GM21515 (cell line): ENCODE measurements at regions not wholly inside any gene's neighbourhood (a gene's known extent, or its start where the extent isn't known, plus 50 kb on each side); places are given as distances from the start of the nearest gene placed in this dataset.

Source experiments
- ATAC-seq: cut with Tn5 transposase; IDR thresholded peaks from one replicate; pipeline ENCODE4 v1.9.1; 2021; ENCODE audit not compliant: unreplicated experiment

DNA sequence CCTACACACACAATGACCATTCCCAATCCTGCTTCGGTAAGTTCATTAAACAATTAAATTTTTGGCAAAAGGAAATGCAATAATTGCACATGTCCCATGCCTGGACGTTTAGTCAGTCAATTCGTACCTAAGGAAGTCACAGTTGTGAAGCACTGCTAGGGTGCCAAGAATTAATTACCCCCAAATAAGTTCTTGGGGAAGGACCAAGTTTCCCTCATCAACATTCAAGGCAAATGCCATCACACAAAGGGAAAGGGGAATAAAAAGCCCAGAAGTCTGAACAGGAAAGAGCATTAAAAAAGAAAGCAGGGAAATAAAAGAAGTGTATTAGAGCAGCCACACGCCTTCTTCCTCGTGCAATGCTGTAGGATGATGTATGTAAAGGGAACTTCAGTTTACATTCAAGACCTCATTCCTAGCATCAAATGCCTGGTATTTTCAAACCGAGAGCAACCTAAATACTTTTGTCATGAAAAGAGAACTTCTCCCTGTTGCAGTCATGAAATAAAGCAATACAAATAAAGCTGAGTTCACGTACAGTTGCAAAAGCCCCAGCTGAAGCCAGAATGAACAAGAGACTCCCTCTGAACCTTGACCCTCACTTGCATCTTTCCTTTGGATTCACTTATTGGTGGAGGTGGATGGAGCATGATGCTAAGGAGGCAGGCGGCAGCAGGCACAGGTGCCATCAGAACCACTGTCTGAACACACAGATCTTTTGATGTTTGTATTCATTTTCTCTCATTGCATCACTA lies 124.0 kb upstream of the PPARGC1A start:
- no peak for ATAC-seq

DNA sequence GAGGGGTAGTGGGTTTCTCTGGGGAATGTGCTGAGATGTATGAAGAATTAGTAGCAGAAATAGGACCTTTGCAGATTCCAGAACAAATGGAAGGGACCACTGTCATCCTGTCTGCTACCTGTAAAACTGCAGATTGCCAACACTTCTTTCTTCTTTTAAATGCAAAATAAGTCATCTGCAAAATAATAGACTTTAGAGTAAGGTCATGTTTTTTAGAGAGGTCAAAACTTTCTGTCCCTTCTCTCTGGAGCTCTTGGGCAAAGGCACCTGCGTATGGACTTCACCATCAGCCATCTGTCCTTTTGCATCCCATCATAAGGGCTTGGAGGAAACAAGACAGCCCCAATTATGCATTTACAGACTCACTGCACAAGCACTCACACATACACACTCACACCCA lies 121.1 kb upstream of the PPARGC1A start:
- no peak for ATAC-seq

DNA sequence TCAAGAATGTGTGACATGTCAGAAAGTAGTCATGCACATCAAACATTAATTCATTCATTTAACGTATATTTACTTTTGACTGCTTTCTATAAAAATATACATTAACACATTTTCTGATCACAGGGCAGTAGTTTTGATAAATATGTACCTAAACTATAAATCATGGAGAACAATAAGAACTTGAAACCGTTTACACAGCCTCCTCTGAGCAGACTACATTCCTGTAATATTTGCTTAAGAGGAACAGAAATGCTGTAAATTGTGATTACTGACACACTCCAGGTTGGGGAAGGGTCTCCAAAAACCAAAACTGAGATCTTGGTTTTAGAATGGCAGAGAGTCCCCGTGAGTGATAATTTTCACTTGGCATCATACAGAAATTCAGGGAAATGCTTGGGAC lies 120.7 kb upstream of the PPARGC1A start:
- no peak for ATAC-seq

DNA sequence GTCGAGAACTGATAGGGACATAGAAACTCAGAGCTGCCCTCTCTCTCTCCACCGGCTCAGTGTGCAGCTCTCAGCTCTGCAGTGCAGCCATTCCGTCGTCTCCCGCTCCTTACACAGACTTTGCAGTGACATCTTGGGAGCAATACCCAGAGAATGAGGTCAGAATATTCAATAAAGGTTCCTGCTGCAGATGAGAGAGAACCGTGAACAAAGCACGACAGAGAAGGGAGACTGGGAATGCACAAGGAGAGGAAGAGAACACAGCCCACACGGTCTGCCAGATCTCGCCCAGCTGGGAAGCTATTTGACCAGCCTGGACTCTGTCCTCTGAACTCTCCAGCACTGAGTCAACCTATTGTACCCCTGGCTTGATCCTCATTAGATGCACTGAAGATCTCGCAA lies 118.0 kb upstream of the PPARGC1A start:
- no peak for ATAC-seq

DNA sequence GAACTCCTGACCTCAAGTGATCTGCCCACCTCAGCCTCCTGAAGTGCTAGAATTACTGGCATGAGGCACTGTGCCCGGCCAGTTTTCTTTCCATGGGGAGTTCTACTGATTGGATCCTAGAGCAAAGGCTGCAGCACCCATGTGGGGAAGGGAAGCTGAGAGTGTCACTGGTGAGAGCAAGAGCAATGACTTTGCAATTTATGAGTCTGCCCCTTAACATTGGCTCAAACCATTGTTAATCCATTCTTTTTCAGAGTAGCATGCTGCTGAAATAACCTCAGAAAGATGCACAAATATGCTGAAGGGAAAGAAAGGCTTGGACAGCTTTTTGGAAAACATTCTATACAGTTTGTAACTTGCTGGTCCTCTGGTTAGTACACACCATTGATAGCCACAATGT lies 116.4 kb upstream of the PPARGC1A start:
- no peak for ATAC-seq

DNA sequence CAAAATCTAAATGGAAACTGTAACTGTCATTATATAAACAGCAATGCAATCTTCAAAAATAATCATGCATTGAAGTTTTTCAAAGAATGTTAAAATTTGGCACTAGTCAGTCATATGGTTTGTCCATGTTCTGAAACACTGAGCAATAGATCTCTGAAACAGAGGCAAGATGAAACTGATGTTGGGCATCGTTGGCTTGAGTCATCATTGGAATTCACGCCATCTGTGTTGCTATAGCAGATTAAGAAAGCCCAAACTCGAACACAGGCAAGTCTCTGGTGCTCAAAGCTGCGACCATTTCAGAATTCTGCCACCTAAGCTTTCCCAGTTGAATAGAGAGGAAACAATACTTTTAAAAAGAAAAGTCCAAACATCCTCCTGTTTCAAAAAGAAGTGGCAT lies 114.1 kb upstream of the PPARGC1A start:
- ATAC-seq = no peak

DNA sequence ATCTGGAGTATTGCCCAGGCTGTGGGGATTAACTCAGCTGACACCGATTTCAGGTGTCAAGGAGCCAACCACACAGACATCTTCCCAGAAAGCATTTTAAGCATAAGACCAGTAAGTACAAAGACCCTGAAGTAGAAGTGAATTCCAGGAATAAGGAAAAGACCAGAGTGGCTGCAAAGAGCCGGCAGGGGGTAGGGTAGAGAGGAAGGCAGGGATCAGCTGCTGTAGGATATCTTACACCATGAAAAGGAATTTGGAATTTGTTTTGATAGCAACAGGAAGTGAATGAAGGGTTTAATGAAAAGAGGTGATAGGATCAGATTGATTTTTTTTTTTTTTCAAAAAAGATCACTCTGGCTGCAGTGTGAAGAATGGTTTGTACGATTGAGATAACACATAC lies 113.6 kb upstream of the PPARGC1A start:
- no peak for ATAC-seq

GRCh38 chr4:24002330-24002966 lies 112.6 kb upstream of the PPARGC1A start:
- ATAC-seq = no peak

DNA sequence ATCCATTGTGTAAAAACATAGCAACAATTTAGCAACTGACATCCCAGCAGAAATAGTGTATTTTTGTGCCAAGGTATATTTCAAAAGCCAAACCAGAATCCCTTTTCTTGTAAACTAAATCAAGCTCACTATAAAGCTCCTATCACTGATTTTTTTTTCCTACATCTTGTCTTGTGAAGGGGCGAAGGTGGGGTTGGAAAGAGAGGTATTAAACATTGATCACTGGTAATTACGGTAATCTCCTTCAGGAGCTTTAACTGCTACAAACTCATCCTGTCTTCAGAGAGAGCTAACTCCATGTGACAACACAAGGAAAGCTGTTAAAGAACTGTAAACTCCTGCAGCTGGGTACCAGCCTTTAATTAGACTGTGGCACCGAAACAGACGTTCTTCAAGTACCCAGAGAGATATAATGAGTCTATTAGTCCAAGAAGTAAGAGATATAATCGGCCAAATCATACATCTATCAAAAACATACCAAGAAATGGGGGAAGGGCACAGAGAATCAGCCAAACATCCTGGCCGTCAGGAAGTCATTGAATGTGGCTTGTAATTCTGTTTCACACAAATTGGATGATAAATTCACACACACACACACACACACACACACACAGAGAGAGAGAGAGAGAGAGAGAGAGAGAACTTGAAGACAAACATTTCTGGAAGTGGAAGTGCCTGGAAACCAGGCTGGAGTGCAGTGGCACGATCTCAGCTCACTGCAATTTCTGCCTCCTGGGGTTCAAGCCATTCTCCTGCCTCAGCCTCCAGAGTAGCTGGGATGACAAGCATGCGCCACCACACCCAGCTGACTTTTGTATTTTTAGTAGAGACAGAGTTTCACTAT lies 111.9 kb upstream of the PPARGC1A start:
- ATAC-seq = no peak

GRCh38 chr4:24000470-24000831 lies 110.6 kb upstream of the PPARGC1A start:
- ATAC-seq = no peak

- no peak for ATAC-seq
These were observed 110.0 kb upstream of the PPARGC1A start for GRCh38 chr4:23999714-24000469.

DNA sequence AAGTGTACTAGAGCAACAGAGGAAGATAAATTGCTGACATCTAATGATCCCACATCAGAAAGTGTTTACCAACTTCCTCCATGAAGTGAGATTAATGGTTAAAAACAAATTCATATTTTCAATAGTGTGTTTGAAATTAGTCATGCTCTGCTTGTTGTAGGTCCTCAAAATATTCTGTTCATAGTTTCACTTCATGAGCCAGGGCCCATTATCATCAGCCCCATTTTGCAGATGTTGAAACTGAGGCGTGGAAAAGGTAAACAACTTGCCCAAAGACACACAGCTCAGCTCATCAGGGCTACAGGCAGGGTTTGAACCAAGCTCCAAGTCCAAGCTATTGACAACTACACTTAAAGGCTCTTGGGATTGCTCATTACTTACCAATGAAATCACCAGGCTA lies 103.5 kb upstream of the PPARGC1A start:
- ATAC-seq = peak; percentile 50

GRCh38 chr4:23991444-23991843 lies 101.6 kb upstream of the PPARGC1A start:
- ATAC-seq = no peak

- ATAC-seq = no peak
These were observed 96.4 kb upstream of the PPARGC1A start for GRCh38 chr4:23986270-23986669.

GRCh38 chr4:23981328-23981727 lies 91.5 kb upstream of the PPARGC1A start:
- no peak for ATAC-seq

DNA sequence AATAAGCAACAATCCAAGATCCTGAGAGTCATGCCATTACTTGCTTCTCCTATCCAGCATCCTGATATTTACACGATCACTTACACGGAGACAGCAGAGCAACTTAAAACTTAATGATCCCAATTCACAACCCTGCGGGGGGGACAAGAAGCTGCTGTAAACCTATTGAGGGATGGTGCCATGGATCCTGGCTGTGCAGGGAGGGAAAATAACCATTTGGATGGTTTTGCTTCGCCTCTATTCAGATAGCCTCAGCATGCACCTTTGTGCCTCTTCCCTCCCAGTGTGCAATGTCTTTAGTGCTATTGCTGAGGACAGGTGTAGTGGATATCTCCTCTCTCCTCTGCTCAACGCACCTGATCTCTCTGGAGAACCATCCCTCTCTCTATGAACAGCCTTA lies 89.7 kb upstream of the PPARGC1A start:
- no peak for ATAC-seq

GRCh38 chr4:23978002-23978401 lies 88.2 kb upstream of the PPARGC1A start:
- no peak for ATAC-seq

DNA sequence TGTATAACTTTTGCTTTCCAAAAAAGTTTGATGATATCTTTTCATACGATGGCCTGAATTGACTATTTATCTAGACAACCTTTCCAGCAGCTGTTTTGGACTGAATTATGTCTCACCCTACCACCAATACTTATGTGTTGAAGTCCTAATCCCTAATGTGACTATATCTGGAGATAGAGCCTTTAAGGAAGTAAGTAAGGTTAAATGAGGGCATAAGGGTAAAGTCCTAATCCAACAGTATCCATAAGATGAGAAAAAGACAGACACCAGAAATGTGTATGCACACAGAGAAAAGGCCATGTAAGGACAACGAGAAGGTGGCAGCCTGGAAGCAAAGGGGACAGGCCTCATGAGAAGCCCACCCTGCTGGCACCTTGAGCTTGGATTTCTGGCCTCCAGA lies 86.6 kb upstream of the PPARGC1A start:
- no peak for ATAC-seq

DNA sequence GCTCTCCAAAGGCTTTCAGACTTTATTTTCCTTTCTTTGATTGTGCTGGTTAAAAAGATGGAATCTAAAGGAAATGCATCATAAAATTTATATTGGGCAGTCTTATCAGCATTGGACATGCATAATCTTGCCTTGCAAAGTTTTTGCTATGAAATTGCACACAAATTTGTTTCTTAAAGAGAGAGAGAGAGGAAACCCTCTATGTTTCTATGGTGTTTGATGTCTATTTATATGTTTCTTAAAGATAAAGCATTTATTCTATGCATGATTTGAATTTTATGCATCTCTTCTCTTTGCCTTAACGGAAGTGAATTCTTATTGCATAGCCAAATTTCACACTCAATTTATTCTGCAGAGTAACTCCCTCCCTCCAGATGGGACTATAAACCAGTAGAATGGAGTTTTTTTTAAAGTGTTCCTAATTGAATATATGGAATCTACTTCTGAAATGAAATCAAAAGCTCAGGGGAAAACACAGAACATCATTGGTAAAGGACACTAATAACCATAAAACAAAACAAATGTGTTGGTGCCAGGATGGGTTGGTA lies 83.5 kb upstream of the PPARGC1A start:
- ATAC-seq = no peak

DNA sequence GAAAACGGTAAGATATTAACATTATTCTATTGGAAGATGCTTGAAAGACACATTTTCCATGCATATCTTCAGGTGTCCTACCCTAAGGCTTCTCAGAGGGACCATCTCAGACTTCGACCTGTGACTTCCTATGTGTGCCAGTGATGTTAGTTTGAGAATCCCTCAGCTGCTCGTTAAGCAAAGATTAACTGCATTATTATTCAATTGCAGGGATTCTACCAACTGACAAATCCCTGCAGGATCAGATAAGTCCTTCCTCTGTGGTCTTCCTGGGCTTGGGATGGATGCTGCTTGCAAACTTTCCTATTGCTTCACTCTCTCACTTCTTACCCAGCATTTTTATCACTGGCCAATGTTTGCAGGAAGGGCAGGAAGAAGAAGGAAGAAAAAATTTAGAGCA lies 83.0 kb upstream of the PPARGC1A start:
- no peak for ATAC-seq

GRCh38 chr4:23972187-23972586 lies 82.3 kb upstream of the PPARGC1A start:
- no peak for ATAC-seq
